ENCODE measurements at regions not wholly inside any gene's neighbourhood (a gene's known extent, or its start where the extent isn't known, plus 50 kb on each side); places are given as distances from the start of the nearest gene placed in this dataset.

GRCh38 chr7:102721-103120 lies 89.7 kb upstream of the FAM20C start:
- TF ChIP-seq, protein P1, sequence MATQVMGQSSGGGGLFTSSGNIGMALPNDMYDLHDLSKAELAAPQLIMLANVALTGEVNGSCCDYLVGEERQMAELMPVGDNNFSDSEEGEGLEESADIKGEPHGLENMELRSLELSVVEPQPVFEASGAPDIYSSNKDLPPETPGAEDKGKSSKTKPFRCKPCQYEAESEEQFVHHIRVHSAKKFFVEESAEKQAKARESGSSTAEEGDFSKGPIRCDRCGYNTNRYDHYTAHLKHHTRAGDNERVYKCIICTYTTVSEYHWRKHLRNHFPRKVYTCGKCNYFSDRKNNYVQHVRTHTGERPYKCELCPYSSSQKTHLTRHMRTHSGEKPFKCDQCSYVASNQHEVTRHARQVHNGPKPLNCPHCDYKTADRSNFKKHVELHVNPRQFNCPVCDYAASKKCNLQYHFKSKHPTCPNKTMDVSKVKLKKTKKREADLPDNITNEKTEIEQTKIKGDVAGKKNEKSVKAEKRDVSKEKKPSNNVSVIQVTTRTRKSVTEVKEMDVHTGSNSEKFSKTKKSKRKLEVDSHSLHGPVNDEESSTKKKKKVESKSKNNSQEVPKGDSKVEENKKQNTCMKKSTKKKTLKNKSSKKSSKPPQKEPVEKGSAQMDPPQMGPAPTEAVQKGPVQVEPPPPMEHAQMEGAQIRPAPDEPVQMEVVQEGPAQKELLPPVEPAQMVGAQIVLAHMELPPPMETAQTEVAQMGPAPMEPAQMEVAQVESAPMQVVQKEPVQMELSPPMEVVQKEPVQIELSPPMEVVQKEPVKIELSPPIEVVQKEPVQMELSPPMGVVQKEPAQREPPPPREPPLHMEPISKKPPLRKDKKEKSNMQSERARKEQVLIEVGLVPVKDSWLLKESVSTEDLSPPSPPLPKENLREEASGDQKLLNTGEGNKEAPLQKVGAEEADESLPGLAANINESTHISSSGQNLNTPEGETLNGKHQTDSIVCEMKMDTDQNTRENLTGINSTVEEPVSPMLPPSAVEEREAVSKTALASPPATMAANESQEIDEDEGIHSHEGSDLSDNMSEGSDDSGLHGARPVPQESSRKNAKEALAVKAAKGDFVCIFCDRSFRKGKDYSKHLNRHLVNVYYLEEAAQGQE (IDR thresholded peaks at IDR 0.05; ENCODE audit: low read depth): no peak
- TF ChIP-seq CEBPB (IDR thresholded peaks at IDR 0.05) (no peak), TEAD4 (IDR thresholded peaks at IDR 0.05) (no peak), ZBTB7A (IDR thresholded peaks at IDR 0.05; ENCODE audit: low read depth) (no peak), EGR1 (IDR thresholded peaks at IDR 0.05) (no peak), TCF12 (IDR thresholded peaks at IDR 0.05; ENCODE audit: low read depth) (no peak), FOXM1 (IDR thresholded peaks at IDR 0.05; ENCODE audit: borderline replicate concordance, low read depth) (no peak), EP300 (IDR thresholded peaks at IDR 0.05; ENCODE audit: borderline replicate concordance) (no peak), TAF1 (IDR thresholded peaks at IDR 0.05; ENCODE audit: low read depth) (no peak), RAD21 (IDR thresholded peaks at IDR 0.05; ENCODE audit: low read depth) (no peak), NFIC (IDR thresholded peaks at IDR 0.05) (no peak), YY1 (IDR thresholded peaks at IDR 0.05; ENCODE audit: low read depth) (no peak), CREB1 (IDR thresholded peaks at IDR 0.05; ENCODE audit: low read depth) (no peak)
- TF ChIP-seq, protein P2, sequence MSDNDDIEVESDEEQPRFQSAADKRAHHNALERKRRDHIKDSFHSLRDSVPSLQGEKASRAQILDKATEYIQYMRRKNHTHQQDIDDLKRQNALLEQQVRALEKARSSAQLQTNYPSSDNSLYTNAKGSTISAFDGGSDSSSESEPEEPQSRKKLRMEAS (IDR thresholded peaks at IDR 0.05): no peak
- TF ChIP-seq, protein P3, sequence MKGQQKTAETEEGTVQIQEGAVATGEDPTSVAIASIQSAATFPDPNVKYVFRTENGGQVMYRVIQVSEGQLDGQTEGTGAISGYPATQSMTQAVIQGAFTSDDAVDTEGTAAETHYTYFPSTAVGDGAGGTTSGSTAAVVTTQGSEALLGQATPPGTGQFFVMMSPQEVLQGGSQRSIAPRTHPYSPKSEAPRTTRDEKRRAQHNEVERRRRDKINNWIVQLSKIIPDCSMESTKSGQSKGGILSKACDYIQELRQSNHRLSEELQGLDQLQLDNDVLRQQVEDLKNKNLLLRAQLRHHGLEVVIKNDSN (IDR thresholded peaks at IDR 0.05): no peak

DNA sequence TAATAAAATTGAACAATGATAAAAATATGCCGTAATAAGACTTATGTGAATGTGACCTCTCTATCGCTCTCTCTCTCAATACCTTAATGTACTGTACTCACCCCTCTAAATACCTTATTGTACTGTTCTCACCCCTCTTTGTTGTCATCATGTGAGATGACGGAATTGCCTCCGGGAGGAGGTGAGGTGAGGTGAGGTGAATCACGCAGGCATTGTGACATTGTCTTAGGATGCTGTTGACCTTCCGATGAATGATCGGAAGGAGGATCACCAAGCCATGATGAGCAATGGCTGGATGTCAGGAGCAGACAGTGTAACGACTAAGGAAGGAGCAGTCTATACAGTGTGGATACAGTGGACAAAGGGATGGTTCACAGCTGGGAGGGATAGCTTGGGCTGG lies 87.4 kb upstream of the FAM20C start:
- no peak for TF ChIP-seq FOXM1 (IDR thresholded peaks at IDR 0.05; ENCODE audit: borderline replicate concordance, low read depth)
- TF ChIP-seq ZBTB7A (IDR thresholded peaks at IDR 0.05; ENCODE audit: low read depth): no peak
- no peak for TF ChIP-seq RAD21 (IDR thresholded peaks at IDR 0.05; ENCODE audit: low read depth)
- TF ChIP-seq EP300 (IDR thresholded peaks at IDR 0.05; ENCODE audit: borderline replicate concordance): no peak
- TF ChIP-seq TCF12 (IDR thresholded peaks at IDR 0.05; ENCODE audit: low read depth): no peak
- TF ChIP-seq TEAD4 (IDR thresholded peaks at IDR 0.05): no peak
- TF ChIP-seq NFIC (IDR thresholded peaks at IDR 0.05): no peak
- TF ChIP-seq YY1 (IDR thresholded peaks at IDR 0.05; ENCODE audit: low read depth): no peak
- TF ChIP-seq, protein P3 (IDR thresholded peaks at IDR 0.05): no peak
- TF ChIP-seq TAF1 (IDR thresholded peaks at IDR 0.05; ENCODE audit: low read depth): no peak
- TF ChIP-seq, protein P1 (IDR thresholded peaks at IDR 0.05; ENCODE audit: low read depth): no peak
- no peak for TF ChIP-seq EGR1 (IDR thresholded peaks at IDR 0.05)
- TF ChIP-seq, protein P2 (IDR thresholded peaks at IDR 0.05): no peak
- TF ChIP-seq CEBPB (IDR thresholded peaks at IDR 0.05): no peak
- TF ChIP-seq CREB1 (IDR thresholded peaks at IDR 0.05; ENCODE audit: low read depth): no peak

GRCh38 chr7:106356-106755 lies 86.0 kb upstream of the FAM20C start:
- TF ChIP-seq CREB1 (IDR thresholded peaks at IDR 0.05; ENCODE audit: low read depth) (no peak), FOXM1 (IDR thresholded peaks at IDR 0.05; ENCODE audit: borderline replicate concordance, low read depth) (no peak), EGR1 (IDR thresholded peaks at IDR 0.05) (no peak), TEAD4 (IDR thresholded peaks at IDR 0.05) (no peak), TCF12 (IDR thresholded peaks at IDR 0.05; ENCODE audit: low read depth) (no peak), CEBPB (IDR thresholded peaks at IDR 0.05) (no peak), EP300 (IDR thresholded peaks at IDR 0.05; ENCODE audit: borderline replicate concordance) (no peak), ZBTB7A (IDR thresholded peaks at IDR 0.05; ENCODE audit: low read depth) (no peak), RAD21 (IDR thresholded peaks at IDR 0.05; ENCODE audit: low read depth) (no peak)
- TF ChIP-seq, protein P1 (IDR thresholded peaks at IDR 0.05; ENCODE audit: low read depth): no peak
- TF ChIP-seq, protein P2 (IDR thresholded peaks at IDR 0.05): no peak
- TF ChIP-seq, protein P3 (IDR thresholded peaks at IDR 0.05): no peak
